Osteocyte (in vitro differentiated cells): ENCODE measurements at regions not wholly inside any gene's neighbourhood (a gene's known extent, or its start where the extent isn't known, plus 50 kb on each side); places are given as distances from the start of the nearest gene placed in this dataset.

Experiments
- DNase-seq: peaks from one replicate; pipeline ENCODE4 v3.0.0; 2021; ENCODE audit warnings: mixed read lengths; ENCODE audit not compliant: unreplicated experiment; ENCODE audit errors: extremely low spot score
- H3K27ac Mint-ChIP-seq: one replicate; pipeline ENCODE4 v1.8.0; 2021; ENCODE audit warnings: mild to moderate bottlenecking, mixed read lengths; ENCODE audit not compliant: unreplicated experiment
- H3K27me3 Mint-ChIP-seq: one replicate; pipeline ENCODE4 v1.8.0; 2021; ENCODE audit warnings: mixed read lengths; ENCODE audit not compliant: unreplicated experiment
- H3K36me3 Mint-ChIP-seq: one replicate; pipeline ENCODE4 v1.8.0; 2021; ENCODE audit warnings: mixed read lengths; ENCODE audit not compliant: unreplicated experiment
- H3K4me1 Mint-ChIP-seq: one replicate; pipeline ENCODE4 v1.8.0; 2021; ENCODE audit warnings: mixed read lengths; ENCODE audit not compliant: unreplicated experiment
- H3K4me3 Mint-ChIP-seq: one replicate; pipeline ENCODE4 v1.8.0; 2021; ENCODE audit warnings: mild to moderate bottlenecking, moderate library complexity, mixed read lengths; ENCODE audit not compliant: unreplicated experiment
- H3K9me3 Mint-ChIP-seq: one replicate; pipeline ENCODE4 v1.8.0; 2021; ENCODE audit warnings: mixed read lengths; ENCODE audit not compliant: unreplicated experiment
- TF ChIP-seq, protein P1 (sequence below): fragments of 200-600 bp; sonication (generic); IDR thresholded peaks from 2 replicates; pipeline ENCODE4 v1.5.0; 2021; ENCODE audit warnings: antibody characterized with exemption, mild to moderate bottlenecking, moderate library complexity

DNA sequence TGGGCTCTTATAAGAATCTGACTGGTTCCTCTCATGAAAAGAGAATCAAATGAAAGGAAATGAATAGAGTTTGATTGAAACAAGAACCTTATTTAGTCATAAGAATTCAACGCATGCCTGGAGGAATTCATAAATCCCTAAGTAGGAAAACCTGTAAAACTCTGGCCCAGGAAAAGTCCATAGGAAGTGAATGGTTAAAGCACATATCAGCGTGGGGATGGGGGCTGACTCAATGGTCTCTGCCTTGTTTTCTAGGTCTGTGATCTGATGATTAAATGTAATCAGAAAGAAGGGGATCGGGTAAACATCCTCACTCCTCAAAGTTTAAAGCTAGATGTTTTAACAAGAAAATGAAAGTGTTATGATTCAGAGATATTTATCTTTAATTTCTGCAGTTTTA, 759.4 kb upstream of the C9orf72 start:
- peaks cover 15% of the 10 kb centered on the region for H3K9me3 Mint-ChIP-seq
- H3K4me1 Mint-ChIP-seq, result no peaks in the 10 kb centered on the region
- H3K36me3 Mint-ChIP-seq, result no peaks in the 10 kb centered on the region
- H3K27me3 Mint-ChIP-seq, result no peaks in the 10 kb centered on the region
- TF ChIP-seq, protein P1, sequence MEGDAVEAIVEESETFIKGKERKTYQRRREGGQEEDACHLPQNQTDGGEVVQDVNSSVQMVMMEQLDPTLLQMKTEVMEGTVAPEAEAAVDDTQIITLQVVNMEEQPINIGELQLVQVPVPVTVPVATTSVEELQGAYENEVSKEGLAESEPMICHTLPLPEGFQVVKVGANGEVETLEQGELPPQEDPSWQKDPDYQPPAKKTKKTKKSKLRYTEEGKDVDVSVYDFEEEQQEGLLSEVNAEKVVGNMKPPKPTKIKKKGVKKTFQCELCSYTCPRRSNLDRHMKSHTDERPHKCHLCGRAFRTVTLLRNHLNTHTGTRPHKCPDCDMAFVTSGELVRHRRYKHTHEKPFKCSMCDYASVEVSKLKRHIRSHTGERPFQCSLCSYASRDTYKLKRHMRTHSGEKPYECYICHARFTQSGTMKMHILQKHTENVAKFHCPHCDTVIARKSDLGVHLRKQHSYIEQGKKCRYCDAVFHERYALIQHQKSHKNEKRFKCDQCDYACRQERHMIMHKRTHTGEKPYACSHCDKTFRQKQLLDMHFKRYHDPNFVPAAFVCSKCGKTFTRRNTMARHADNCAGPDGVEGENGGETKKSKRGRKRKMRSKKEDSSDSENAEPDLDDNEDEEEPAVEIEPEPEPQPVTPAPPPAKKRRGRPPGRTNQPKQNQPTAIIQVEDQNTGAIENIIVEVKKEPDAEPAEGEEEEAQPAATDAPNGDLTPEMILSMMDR, result no peak
- no peak overlapping the region for H3K27ac Mint-ChIP-seq
- DNase-seq, result no peak
- no peak overlapping the region for H3K4me3 Mint-ChIP-seq

DNA sequence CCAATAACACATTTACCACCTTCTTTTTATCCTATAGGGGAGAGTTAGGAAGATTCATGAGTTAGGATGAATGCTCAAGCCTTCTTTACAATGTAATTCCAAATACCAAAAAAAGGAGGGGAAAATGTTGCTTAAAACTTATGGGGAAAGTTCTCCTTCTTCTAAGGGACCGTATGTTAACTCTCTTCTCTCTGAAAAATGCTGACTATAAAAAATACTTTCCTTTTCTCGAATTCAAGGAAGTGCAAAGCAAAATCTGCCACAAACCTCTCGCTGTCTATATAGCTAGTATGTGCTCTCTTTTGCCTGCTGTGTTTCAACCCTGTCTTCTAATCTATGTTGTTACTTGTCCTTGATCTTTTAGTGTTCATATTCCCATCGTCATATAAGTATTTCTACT, 768.6 kb upstream of the C9orf72 start:
- H3K27ac Mint-ChIP-seq, result no peak overlapping the region
- H3K36me3 Mint-ChIP-seq, result no peaks in the 10 kb centered on the region
- no peaks in the 10 kb centered on the region for H3K4me1 Mint-ChIP-seq
- no peaks in the 10 kb centered on the region for H3K27me3 Mint-ChIP-seq
- no peak overlapping the region for H3K4me3 Mint-ChIP-seq
- DNase-seq, result no peak
- TF ChIP-seq, protein P1, result no peak
- peaks cover 3% of the 10 kb centered on the region for H3K9me3 Mint-ChIP-seq

DNA sequence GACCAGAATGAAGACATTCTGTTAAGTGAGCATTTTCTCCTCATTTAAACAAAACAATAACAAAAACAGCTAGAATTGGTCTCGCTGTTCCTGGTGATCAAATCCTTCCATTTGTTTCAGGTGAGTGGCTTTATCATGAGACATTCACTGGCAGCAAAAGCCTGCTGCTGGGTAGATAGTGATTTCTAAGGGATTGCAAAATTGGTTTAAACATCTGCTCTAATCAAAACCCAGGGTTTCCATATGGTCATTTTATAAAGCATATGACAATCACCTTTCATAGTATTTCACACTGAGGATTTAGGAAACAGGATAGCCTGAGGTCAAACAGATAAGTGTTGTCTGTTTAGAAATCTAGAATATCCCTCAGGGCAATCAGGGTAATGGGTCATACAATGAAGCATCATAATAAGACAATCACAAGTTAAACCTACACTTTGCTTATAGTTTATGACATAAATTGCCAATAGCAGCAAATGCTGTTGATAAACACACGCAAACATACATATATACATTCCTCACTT, 769.6 kb upstream of the C9orf72 start:
- no peaks in the 10 kb centered on the region for H3K4me1 Mint-ChIP-seq
- H3K9me3 Mint-ChIP-seq, result peaks cover 12% of the 10 kb centered on the region

DNA sequence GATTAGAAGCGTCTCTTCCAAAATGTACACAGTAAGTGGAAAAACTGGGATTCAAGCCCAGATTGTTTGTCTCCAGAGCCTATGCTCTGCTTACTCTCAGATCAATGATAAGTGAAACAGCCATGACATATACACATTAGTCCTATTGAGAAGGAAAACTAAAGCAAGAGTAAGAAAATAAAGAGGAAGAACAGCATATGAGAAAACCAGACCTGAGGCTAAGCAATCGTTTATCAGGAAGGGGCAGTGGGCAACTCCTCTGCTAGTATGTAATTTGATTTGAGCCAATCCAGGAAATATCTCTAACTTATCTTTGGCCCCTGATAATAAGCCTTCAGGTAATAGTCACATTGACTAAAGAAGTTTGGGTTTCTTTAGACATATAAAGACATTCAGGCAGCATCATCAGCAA, 789.9 kb upstream of the C9orf72 start:
- no peak overlapping the region for H3K4me3 Mint-ChIP-seq
- H3K9me3 Mint-ChIP-seq, result peaks cover 3% of the 10 kb centered on the region

More for the DNA sequence above, 769.6 kb upstream of the C9orf72 start:
- H3K4me3 Mint-ChIP-seq, result no peak overlapping the region
- no peaks in the 10 kb centered on the region for H3K27me3 Mint-ChIP-seq
- TF ChIP-seq, protein P1, result no peak
- no peaks in the 10 kb centered on the region for H3K36me3 Mint-ChIP-seq
- no peak for DNase-seq
- H3K27ac Mint-ChIP-seq, result no peak overlapping the region

DNA sequence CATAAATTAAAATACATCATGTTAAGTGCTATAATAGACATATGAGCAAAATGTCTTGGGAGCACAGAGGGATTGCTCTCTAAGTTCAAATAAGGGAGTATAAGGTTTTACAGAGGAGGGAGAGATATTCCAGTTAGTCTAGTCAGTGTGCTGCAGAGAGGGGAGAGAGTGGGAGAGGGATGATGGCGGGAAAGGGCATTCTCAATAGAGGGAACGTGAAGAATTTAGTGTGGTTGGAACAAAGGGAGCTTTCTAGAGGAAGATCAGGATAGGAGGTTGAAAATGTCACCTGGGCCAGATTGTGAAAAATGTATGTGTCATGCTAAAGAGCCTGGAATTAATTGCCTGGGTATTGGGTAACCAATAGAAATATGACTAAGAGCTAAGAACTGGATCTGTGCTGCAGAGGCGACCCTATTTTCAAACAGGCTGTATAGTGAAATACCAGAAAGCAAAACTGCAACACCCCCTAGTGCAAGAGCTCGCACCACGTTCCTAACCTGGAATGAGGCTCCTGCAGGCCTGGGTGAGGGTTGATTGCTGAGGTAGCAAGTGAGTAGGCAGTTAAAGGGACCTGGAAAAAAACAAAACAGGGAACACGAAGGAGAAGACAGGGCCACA, 791.8 kb upstream of the C9orf72 start:
- Mint-ChIP-seq H3K9me3 (peaks cover 9% of the 10 kb centered on the region), H3K36me3 (no peaks in the 10 kb centered on the region), H3K4me1 (no peaks in the 10 kb centered on the region), H3K4me3 (no peak overlapping the region), H3K27ac (no peak overlapping the region), H3K27me3 (no peaks in the 10 kb centered on the region)
- DNase-seq, result no peak
- TF ChIP-seq, protein P1, result no peak

More for the DNA sequence above, 789.9 kb upstream of the C9orf72 start:
- no peak for DNase-seq
- no peaks in the 10 kb centered on the region for H3K36me3 Mint-ChIP-seq
- TF ChIP-seq, protein P1, result no peak
- no peak overlapping the region for H3K27ac Mint-ChIP-seq
- H3K4me1 Mint-ChIP-seq, result no peaks in the 10 kb centered on the region
- H3K27me3 Mint-ChIP-seq, result no peaks in the 10 kb centered on the region
